GM21423 (cell line): ENCODE measurements at regions not wholly inside any gene's neighbourhood (a gene's known extent, or its start where the extent isn't known, plus 50 kb on each side); places are given as distances from the start of the nearest gene placed in this dataset.
"Not testable (repeated sequence)": the region's sequence is repeated elsewhere in the genome, so short reads cannot be mapped to it uniquely, and the experiment has no call there.

ENCODE experiments used
- ATAC-seq: cut with Tn5 transposase; IDR thresholded peaks from one replicate; pipeline ENCODE4 v1.9.1; 2021; ENCODE audit warnings: mild to moderate bottlenecking, moderate library complexity; ENCODE audit not compliant: unreplicated experiment

DNA sequence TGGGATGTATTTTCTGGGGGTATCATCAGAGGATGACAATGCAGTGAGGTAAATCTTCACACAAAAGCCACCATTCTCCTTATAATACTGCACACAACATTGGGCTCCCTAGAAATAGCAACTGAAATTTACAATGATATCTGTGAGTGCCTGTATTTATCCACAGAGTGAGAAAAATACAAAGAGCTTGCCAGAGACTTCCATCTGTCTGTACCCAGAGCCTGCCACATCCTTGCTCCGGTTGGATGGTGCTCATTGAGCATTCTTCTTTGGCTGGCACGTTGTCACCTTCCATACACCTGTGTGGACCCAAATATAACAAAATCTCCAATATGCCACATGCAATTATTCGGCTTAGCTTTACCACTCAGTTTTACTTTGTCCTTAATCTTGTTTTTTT is 189.5 kb upstream of the UFM1 start:
- no peak for ATAC-seq

DNA sequence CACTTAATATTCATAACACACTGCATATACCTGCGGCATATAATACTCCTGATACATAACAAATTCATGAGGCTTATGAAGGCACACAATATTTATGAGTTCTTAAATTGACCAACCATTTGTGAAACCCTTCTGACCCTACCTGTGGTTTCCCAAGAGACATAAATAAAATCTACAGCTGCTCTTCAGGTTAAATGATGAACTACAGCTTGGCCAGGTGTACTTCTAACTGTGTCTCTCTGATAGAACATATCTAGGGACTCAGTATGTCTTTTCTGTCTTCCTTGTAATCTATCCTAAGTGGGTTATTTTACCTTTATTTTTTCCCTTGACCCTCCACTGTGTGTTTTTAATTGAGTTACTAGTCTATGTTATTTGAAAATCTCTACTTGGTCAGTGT is 189.9 kb upstream of the UFM1 start:
- ATAC-seq: no peak

DNA sequence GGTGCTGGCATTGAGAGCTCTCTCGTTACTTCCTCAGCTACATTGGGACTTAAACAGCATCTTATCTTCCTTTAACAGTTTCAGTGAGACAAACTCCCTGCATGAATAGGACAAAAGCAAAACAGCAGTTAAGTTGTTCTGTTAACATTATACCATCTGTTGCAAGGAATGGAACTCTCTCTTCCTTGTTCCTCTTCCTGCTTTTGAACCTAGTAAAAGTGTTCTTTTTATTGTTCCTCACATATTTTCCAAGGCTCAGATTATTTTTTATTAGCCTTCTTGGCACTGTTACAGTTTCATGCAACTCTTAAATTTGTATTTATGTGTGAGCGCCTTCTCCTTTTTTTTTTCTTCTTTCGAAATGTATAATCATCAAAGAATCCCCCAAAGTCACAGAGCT is 202.6 kb upstream of the UFM1 start:
- no peak for ATAC-seq

DNA sequence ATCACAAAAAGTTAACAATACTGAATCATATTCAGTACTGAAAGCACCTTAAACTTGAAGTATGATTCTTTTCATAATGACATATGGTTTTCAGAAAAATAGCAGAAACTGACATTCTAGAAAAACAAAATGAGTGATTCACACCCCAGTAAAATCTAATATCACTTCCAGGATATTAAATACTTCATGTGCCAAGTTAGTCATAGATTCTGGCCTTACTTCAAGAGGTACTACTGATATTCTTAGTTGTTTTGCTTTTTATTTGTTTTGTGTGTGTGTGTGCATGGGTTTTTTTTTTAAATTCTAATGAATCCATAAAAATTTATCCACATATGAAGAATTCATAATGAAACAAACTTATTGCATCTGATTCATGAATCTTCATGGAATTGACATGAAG is 207.9 kb upstream of the UFM1 start:
- no peak for ATAC-seq

DNA sequence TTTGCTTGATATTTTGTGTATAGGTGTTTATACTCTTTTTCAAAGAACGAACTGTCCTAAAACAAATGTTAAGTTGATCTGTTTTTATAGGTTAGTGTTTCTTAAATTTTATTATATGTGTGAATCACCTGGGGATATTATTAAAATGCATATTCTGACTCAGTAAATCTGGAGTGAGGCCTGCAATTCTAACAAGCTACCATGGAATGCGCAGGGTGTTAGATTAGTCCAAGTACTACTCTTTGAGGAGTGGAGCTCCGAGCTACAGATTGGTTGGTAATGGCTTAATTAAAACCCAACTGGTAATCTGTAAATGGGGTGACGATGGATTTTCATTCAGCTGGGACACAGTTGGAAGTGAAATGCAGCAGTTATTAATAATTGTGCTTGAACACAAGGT is 214.1 kb upstream of the UFM1 start:
- no peak for ATAC-seq

DNA sequence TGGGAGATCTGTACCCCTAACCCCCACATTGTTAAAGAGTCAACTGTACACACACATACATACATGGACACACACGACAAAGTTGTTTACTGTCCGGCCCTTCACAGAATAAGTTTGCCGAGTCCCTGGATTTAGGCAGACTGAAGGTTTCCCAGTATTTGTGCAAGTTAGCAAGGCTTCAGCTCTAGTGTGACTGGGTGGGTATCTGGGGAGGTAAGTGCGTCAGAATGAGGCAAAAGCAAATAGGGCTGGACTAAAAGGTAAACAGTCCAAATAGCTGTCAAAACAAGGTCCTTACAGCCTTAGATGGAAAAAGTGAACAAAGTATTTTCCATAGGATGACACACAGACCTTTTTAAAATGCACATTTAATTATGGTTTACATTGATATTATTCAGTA is 228.4 kb upstream of the UFM1 start:
- ATAC-seq: no peak

DNA sequence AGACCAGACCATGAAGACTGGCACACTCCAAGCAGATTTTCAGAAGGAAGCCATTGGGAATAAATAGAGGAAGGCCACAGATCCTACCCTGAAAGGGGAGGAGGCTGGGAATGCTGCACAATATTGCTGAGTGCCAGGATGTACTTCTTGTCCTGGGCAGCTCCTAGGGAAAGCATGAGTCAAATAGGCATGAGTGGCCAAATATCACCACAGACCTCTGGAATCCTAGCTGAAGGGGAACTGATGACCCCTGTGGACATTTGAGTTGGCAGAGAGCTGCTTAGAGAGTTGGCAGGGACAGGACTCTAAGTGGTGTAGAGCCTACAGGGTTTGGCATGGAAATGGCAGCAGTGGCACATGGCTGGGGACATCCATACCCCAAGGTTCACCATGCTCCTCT is 234.3 kb upstream of the TRPC4 start:
- ATAC-seq: no peak

DNA sequence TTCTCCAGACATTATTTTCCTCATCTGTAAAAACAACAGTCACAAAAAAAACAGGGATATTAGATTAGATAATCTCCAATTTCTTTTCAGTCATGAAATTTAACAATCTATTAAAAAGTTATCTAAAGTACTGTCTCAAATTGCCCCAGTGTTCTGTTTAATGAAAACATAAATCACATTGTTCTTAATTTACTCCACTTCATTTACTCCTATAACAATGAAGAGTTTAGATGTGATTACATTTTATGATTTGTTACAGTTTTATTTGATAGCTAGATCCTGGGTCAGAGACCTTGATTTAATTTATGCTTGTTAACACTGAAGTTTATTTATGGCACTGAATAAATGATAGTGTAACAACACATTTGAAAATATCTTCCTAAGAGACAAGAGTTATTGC is 230.2 kb upstream of the TRPC4 start:
- no peak for ATAC-seq

DNA sequence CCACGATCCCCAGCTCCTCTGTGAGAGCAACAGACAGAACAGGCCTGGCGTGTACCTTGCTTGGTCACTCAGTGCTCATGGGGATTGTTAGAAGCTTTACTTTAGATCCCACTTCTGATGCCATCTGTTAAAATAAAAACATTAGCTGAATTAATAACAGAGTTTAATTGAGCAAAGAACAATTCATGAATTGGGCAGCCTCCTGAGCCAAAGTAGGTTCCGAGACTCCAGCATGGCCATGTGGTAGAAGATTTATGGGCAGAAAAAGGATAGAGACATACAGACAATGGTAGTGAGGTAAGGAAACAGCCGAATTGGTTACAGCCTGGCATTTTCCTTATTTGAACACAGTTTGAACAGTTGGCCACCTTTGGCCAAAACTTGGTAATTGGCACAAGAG is 223.9 kb upstream of the TRPC4 start:
- no peak for ATAC-seq

DNA sequence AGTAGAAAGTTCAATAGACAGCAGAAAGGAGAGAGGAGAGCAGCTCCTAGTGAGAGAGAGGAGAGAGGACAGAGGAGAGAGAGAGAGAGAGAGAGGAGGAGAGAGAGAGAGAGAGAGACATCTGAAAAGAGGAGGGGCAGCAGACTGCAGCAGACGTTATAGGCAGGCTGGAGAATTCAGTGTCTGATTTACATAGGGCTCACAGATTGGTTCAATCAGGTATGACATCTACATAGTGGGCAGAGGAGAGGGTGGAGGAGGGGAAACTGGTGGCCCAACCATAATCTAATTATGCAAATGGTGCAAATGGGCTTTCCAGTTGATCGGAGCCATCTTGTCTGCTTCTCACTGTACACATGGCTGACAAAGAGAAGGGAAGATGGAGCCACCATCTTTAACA is 221.3 kb upstream of the TRPC4 start:
- ATAC-seq: no peak

DNA sequence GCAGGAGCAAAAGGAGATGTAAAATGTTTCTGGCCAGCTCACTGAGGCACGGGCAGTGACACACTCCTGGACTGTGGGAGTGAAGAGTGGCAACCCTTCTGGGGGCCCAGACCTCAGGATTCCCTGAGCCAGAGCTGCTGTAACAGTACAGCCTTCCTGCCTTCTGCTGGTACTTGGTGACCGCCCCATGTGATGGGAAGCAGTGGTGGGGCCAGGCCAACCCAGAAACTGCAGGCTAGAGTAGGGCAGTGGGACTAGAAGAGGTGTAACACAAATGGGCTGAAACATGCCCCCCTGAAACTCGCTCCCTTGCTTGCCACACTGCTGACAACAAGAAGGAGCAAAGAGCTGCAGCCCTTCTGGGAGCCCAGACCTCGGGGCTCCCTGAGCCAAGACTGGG is 217.1 kb upstream of the TRPC4 start:
- no peak for ATAC-seq

DNA sequence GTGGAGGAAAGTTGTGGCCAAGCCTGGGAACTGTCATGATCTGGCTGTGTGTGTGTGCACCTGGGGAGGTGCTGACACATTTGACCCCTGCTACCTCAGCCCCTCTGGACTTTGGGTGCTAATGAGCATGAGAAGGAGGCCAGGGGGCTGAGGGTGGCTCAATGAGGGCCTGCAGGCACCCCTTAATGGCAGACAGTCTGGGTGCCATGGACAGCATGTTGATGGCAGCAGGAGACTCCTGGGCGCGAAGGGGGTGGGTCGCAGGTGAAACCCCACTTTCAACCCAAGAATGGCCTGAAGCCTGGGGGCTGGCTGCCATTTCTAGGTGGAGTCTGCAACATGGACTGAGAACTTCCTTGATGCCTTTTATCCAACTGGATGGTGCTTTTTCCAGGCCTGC is 216.4 kb upstream of the TRPC4 start:
- ATAC-seq: no peak

DNA sequence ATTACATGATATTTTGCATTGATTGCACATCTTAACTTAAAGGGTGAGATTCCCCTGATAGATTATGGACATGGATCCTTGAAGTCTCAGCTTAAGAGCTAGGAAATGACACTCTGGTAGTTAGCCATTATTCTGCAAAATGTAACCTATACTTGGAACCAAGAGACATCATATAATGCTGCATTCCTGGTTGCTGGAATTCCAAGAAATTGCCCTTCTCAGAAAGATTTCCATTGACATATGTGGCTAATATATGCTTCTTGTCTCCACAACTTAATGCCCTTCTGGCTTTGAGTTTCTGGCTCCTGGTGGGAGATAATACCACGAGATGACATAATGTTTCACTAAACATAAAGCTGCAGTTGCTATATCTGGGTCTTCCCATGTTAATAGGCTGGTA is 204.4 kb upstream of the TRPC4 start:
- no peak for ATAC-seq

DNA sequence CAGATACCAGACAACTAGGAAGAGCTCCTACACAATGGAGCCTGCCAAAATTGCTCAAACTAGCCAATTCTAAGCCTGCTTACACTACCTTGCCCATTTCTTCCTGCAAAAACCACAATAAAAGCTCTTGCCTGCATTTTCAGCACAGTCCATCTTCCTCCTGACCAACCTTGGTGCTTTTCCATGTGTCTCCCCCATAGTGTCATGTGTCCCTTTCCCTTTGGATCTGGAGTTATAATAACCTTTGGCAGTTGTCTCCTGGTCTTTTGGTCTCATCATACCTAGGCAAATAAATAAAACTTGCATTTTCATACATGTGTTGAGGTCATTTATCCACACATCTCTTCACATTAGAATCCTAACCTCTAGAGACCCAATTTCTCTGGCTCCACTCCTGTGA is 203.1 kb upstream of the TRPC4 start:
- no peak for ATAC-seq

DNA sequence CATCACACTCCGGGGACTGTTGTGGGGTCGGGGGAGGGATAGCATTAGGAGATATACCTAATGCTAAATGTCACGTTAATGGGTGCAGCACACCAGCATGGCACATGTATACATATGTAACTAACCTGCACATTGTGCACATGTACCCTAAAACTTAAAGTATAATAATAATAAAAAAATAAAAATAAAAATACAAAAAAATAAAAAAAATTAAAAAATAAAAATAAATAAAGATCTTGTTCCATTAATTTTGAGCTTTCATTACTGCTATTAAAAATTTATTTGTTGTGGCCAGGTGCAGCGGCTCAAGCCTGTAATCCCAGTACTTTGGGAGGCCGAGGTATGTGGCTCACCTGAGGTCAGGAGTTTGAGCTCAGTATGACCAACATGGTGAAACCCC is 201.8 kb upstream of the TRPC4 start:
- ATAC-seq: not testable (repeated sequence)

DNA sequence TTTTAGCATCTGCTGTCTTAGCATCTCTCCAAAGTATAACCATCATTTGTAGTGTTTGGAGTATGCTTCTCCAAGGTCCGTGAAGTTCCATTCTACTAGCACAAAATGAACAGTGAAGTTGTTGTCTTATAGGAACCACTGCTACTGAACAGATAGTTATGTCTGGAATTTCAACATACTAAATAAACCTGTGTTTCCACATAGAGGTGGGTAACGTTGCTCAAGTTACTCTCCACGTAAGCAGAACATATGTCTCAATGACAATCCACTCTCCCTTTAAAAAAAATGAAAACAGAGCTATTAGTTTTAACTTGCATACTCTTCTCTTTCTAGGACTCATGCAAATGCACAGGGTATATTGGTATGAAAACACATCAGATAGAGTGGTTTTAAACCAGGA is 184.3 kb upstream of the TRPC4 start:
- no peak for ATAC-seq

DNA sequence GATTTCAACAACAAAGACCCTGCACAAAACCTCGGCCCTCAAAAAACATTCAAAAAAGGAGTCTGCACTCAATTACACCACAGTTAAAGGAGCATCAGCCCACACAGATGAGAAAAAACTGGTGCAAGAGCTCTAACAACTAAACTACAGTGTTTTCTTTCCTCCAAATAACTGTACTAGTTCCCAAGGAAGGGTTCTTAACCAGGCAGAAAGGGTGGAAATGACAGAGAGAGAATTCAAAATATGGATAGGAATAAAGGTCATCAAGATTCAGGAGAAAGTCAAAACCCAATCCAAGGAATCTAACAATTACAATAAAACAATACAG is 176.4 kb upstream of the TRPC4 start:
- ATAC-seq: no peak

DNA sequence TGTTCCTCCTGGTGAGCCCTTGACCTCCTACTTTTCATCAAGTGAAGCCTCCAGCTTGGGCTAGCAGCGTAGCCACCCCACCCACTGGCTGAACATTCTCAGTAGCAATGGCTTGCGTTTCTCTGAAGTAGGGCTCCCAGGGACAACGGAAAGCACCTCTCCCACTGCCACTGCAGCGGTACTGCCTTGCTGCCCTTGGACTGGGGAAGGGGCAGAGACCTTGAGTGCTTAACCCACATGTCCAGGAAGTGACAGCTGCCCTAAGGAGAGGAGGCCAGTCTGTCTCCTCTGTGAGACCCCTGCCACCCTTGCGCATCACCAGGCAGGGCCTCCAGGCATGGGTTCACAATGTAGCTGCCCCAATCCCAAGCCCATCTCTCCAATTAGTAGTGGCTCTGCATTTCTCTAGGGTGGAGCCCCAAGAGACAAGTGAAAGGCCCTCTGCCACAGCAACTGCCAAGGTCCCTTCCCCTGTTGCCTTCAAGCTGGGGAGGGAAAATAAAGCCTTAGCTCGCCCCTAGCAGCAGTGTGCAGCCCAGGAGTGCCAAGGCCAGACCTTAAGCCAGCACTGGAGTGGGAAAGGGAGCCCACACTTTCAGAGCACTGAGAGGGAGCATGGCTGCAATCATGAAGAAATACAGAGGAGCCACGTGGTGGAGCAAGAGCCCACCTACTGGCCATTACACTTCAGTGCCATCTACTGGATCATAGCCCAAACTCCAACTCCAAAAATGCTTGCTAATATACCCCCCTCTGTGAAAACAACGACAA is 175.9 kb upstream of the TRPC4 start:
- ATAC-seq: peak; percentile 69

DNA sequence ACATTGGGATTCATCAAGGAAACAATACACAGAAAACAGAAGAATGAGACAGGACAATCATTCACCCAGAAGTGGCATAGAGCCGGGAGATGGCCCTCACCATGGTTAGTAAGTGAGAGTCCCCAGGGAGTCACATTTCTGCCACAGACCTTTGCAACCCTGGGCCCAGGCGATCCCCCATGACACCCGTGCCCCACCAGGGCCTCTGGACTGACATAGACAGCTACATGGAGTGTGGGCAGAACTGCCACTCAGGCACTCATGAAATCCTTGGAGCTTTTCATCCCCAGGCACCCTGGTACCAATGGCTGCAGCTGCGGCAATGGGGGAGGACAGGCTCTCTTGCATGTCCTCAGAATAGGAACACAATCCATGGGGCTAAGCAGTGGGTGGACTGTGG is 174.5 kb upstream of the TRPC4 start:
- no peak for ATAC-seq

DNA sequence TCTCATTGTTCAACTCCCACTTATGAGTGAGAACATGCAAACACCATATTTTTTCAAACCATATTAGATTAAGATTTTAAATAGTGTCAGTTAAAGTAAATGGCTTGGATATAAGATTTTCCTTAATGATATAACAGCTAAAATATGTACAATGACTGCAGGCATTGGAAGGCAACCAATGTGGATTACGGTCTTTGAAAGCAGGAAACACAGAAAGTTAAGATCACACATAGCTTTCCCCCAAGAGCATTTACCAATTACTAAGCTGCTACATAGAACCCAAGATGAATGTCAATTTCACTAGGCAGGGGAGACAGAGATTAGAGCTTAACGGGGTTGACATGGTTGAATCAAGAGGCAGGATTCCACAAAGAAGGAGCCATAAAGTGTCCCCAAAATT is 173.2 kb upstream of the TRPC4 start:
- ATAC-seq: no peak

DNA sequence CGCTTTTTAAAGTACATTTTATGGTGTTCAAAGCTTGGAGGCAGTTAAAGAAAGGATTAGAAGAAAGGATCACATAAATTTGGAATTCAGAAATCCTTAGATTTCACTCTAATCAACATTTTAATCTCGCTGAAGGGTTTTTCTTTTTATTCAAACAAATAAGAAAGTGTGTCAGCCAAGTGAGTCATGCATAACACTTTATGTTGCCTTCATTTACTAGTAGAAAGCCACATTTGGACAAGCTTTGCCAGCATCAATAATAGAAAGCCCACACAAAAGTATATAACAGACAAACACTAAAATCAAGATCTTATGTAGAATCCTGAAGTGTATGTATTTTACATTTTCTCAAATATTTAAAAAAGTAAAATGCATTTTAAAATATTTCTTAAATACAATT is 154.9 kb upstream of the TRPC4 start:
- no peak for ATAC-seq

DNA sequence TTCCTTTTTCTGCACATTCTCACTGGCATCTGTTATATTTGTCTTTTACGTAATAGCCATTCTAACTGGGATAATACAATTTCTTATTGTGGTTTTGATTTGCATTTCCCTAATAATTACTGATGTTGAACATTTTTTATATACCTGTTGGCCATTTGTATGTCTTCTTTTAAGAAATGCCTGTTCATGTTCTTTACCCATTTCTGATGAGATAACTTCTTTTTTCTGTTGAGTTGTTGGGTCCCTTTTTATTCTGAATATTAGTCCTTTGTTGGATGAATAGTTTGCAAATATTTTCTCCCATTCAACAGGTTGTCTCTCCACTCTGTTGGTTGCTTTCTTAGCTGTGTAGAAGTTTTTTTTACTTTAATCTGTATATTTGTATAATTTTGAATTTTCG is 147.7 kb upstream of the TRPC4 start:
- no peak for ATAC-seq

DNA sequence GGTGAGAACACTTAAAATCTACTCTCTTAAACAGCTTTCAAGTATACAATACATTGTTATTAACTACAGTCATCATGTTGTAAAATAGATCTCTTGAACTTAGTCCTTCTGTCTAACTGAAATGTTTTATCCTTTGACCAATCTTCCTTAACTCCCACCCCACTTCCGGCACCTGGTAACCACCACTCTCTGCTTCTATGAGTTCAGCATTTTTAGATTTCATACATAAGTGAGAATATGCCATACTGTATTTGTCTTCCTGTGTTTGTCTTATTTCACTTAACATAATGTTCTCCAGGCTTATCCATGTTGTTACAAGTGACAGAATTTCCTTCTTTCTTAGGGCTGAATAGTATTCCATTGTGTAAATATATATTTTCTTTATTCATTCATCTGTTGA is 144.1 kb upstream of the TRPC4 start:
- no peak for ATAC-seq

DNA sequence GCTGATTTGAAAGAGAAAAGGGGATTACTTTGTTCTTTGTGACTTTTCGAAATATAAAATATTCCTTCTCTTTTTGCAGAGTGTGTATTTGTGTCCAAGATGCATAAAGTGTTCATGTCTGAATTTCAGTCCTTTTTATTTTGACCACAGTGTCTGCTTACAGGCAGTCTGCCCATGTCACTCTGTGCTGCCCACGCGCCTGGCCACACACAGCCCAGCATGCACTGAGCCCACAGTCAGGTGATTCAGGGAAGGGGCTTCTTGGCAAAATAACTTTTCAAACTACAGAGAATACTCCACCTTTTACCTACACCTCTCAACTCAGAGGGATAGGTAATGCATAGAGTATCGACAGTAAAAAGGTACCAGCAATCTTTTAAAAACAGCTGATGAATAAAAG is 142.5 kb upstream of the TRPC4 start:
- ATAC-seq: no peak
